HG02759 (cell line): ENCODE measurements at regions not wholly inside any gene's neighbourhood (a gene's known extent, or its start where the extent isn't known, plus 50 kb on each side); places are given as distances from the start of the nearest gene placed in this dataset.
A peak's percentile ranks its signal among the peaks of the same experiment; 100 is the strongest.
"Not testable (repeated sequence)": the region's sequence is repeated elsewhere in the genome, so short reads cannot be mapped to it uniquely, and the experiment has no call there.

Experiments used
- ATAC-seq: cut with Tn5 transposase; IDR thresholded peaks from one replicate; pipeline ENCODE4 v1.9.1; 2021; ENCODE audit warnings: mild to moderate bottlenecking, moderate library complexity; ENCODE audit not compliant: unreplicated experiment

GRCh38 chr2:145927131-145927950 is 1407.4 kb upstream of the ZEB2 start:
- ATAC-seq = no peak

- no peak for ATAC-seq
Measured at GRCh38 chr2:145925591-145925990, 1405.7 kb upstream of the ZEB2 start.

- ATAC-seq = no peak
Measured at GRCh38 chr2:145919477-145919876, 1399.6 kb upstream of the ZEB2 start.

GRCh38 chr2:145918951-145919350 is 1399.0 kb upstream of the ZEB2 start:
- ATAC-seq = no peak

- no peak for ATAC-seq
Measured at GRCh38 chr2:145916799-145917198, 1396.9 kb upstream of the ZEB2 start.

- ATAC-seq = no peak
Measured at GRCh38 chr2:145914716-145915115, 1394.8 kb upstream of the ZEB2 start.

- ATAC-seq = peak; percentile 71
Measured at GRCh38 chr2:145910416-145910815, 1390.5 kb upstream of the ZEB2 start.

GRCh38 chr2:145909766-145910165 is 1389.8 kb upstream of the ZEB2 start:
- ATAC-seq = no peak

- no peak for ATAC-seq
Measured at GRCh38 chr2:145909175-145909755, 1389.3 kb upstream of the ZEB2 start.

- no peak for ATAC-seq
Measured at GRCh38 chr2:145906354-145906753, 1386.4 kb upstream of the ZEB2 start.

- no peak for ATAC-seq
Measured at GRCh38 chr2:145905371-145905770, 1385.5 kb upstream of the ZEB2 start.

GRCh38 chr2:145897151-145897550 is 1377.2 kb upstream of the ZEB2 start:
- no peak for ATAC-seq

- no peak for ATAC-seq
Measured at GRCh38 chr2:145887915-145888314, 1368.0 kb upstream of the ZEB2 start.

GRCh38 chr2:145880997-145881396 is 1361.1 kb upstream of the ZEB2 start:
- ATAC-seq = not testable (repeated sequence)

GRCh38 chr2:145875016-145875415 is 1355.1 kb upstream of the ZEB2 start:
- ATAC-seq = no peak

- no peak for ATAC-seq
Measured at GRCh38 chr2:145874466-145874865, 1354.5 kb upstream of the ZEB2 start.

GRCh38 chr2:145864501-145864900 is 1344.6 kb upstream of the ZEB2 start:
- ATAC-seq = no peak

- ATAC-seq = no peak
Measured at GRCh38 chr2:145861940-145862339, 1342.0 kb upstream of the ZEB2 start.

- no peak for ATAC-seq
Measured at GRCh38 chr2:145860083-145860482, 1340.2 kb upstream of the ZEB2 start.

GRCh38 chr2:145855142-145855541 is 1335.2 kb upstream of the ZEB2 start:
- no peak for ATAC-seq

GRCh38 chr2:145854039-145854755 is 1334.3 kb upstream of the ZEB2 start:
- no peak for ATAC-seq

- ATAC-seq = no peak
Measured at GRCh38 chr2:145851730-145852129, 1331.8 kb upstream of the ZEB2 start.
